Heart right ventricle (tissue), 16 donors: ENCODE measurements at regions not wholly inside any gene's neighbourhood (a gene's known extent, or its start where the extent isn't known, plus 50 kb on each side); places are given as distances from the start of the nearest gene placed in this dataset.

ENCODE experiments used
- ATAC-seq, 8 donors: fragments of 200-7000 bp; cut with Tn5 transposase; one replicate each; pipeline ENCODE4 v1.9.1; 2020; ENCODE audit warnings: mild to moderate bottlenecking in 8 of 8, moderate library complexity in 8 of 8, moderate number of reproducible peaks in 1 of 8
- DNase-seq, 2 donors: peaks; one replicate each; pipeline ENCODE4 v3.0.0-alpha.2; 2020
- H3K27ac ChIP-seq, 10 donors: fragments of 200-600 bp; sonication (generic) in 2 of 10; one replicate each; pipeline versions ENCODE4 v1.5.0 to v1.8.0; 2020 to 2022; ENCODE audit warnings: mild to moderate bottlenecking in 3 of 10
- H3K27me3 ChIP-seq, 7 donors: fragments of 200-600 bp; one replicate each; pipeline ENCODE4 v1.8.0; 2021 to 2022; ENCODE audit warnings: mild to moderate bottlenecking in 2 of 7
- H3K36me3 ChIP-seq, 9 donors: fragments of 200-600 bp; sonication (generic) in 1 of 9; one replicate each; pipeline versions ENCODE4 v1.5.0 to v1.8.0; 2020 to 2022; ENCODE audit warnings: mild to moderate bottlenecking in 2 of 9
- H3K4me1 ChIP-seq, 9 donors: fragments of 200-600 bp; sonication (generic) in 1 of 9; one replicate each; pipeline versions ENCODE4 v1.5.0 to v1.8.0; 2020 to 2022; ENCODE audit warnings: mild to moderate bottlenecking in 4 of 9
- H3K4me3 ChIP-seq, 10 donors: fragments of 200-600 bp; sonication (generic) in 2 of 10; one replicate each; pipeline versions ENCODE4 v1.5.0 to v1.8.0; 2020 to 2022; ENCODE audit warnings: mild to moderate bottlenecking in 7 of 10, moderate library complexity in 2 of 10
- H3K9me3 ChIP-seq, 11 donors: fragments of 200-600 bp in 10 of 11; sonication (generic) in 2 of 11; one replicate each; pipeline versions ENCODE4 v1.5.0 to v1.8.0; 2013 to 2022; ENCODE audit warnings: mild to moderate bottlenecking in 2 of 11, control low read depth in 1 of 11, moderate library complexity in 1 of 11
- CTCF ChIP-seq, 9 donors: fragments of 200-600 bp; sonication (generic) in 2 of 9; IDR thresholded peaks; one replicate each; pipeline versions ENCODE4 v1.5.0 to v1.8.0; 2021 to 2022; ENCODE audit warnings: antibody characterized with exemption in 9 of 9, mild to moderate bottlenecking in 5 of 9, moderate library complexity in 1 of 9
- WGBS, 2 donors: extraction: QIAGEN DNeasy Blood & Tissue Kit; methylation state at CpG; one replicate each; pipeline ENCODE4 v1.1.7; 2013; ENCODE audit warnings: inconsistent platforms in 1 of 2; 5-methylcytosine and 5-hydroxymethylcytosine counted together
- intact Hi-C, 10 donors: fragments of 100-400 bp; cut with DNase I; formaldehyde crosslinking; loops; one replicate each; pipeline versions ENCODE4 v1.11.1 to v1.14.2; 2022
- donor health status: Arrhythmogenic right ventricular cardiomyopathy.
- donor health status: ischemic (EF 13 %, LVEDD 7.1; RV severe dilation, severe dysfunction).
- donor health status: healthy with polysubstance abuse.
- donor health status: DM: no; HTN: yes; CAD: no.
- donor health status: DM: no; HTN: no; CAD: no.
- donor health status: ischemic (EF 25% LVEDD 6.9; RV normal size, moderate dysfunction).
- donor health status: ischemic (EF 25% LVEDD 5.7; RV mildly dilated, moderate dysfunction).
- donor health status: healthy.
- donor health status: DM: yes; HTN: yes; CAD: no.
- donor health status: Ischemic cardiomyopathy.
- donor health status: ischemic (EF 35%, LVEDD 5.7; RV mildly dilated, moderate dysfunction).
- donor health status: nonischemic (EF 11% LVEDD 7.7; RV severe dilation, severe dysfunction).
- donor health status: DM: yes; HTN: yes; CAD: no.
- donor health status: PGD.
- donor health status: ischemic (EF 29% LVEDD 5.4; RV normal size, mild dysfunction).
- donor health status: nonischemic (EF 23%, LVEDD 6.1; RV moderate dilation, normal function).

- no peak overlapping the region for H3K4me3 ChIP-seq
- H3K36me3 ChIP-seq = no peaks in the 10 kb centered on the region
- H3K4me1 ChIP-seq = no peaks in the 10 kb centered on the region
- no peaks in the 10 kb centered on the region for H3K27me3 ChIP-seq
- TF ChIP-seq CTCF (IDR thresholded peaks at IDR 0.05) = no peak
- ATAC-seq (no peak), DNase-seq (no peak)
- intact Hi-C loops = no loop called here
- H3K27ac ChIP-seq = no peak overlapping the region
- WGBS, 2 donors = 88 to 96% methylated on average over 1 of the region's 1 CpG
- H3K9me3 ChIP-seq = no peaks in the 10 kb centered on the region
Measured at GRCh38 chr7:116089293-116089692, 58.7 kb upstream of the TFEC start.

- Histone ChIP-seq H3K27me3 (no peaks in the 10 kb centered on the region), H3K4me3 (no peak overlapping the region), H3K27ac (no peak overlapping the region), H3K9me3 (no peaks in the 10 kb centered on the region), H3K4me1 (peaks cover 0 to 9% (median 0%) of the 10 kb centered on the region in 9 donors), H3K36me3 (no peaks in the 10 kb centered on the region)
- no peak for TF ChIP-seq CTCF (IDR thresholded peaks at IDR 0.05)
- no peak for DNase-seq
- 78 to 86% methylated on average over 4 of the region's 4 CpGs for WGBS, 2 donors
- intact Hi-C loops = no loop called here
- no peak for ATAC-seq
Measured at GRCh38 chr7:116093516-116094301, 63.1 kb upstream of the TFEC start.

- intact Hi-C loops = no loop called here
- 65 to 81% methylated on average over 2 of the region's 2 CpGs for WGBS, 2 donors
- Histone ChIP-seq H3K9me3 (no peaks in the 10 kb centered on the region), H3K27me3 (no peaks in the 10 kb centered on the region), H3K27ac (no peak overlapping the region), H3K4me1 (peaks cover 0 to 9% (median 0%) of the 10 kb centered on the region in 9 donors), H3K4me3 (no peak overlapping the region), H3K36me3 (no peaks in the 10 kb centered on the region)
- TF ChIP-seq CTCF (IDR thresholded peaks at IDR 0.05) = no peak
- ATAC-seq (no peak), DNase-seq (no peak)
Measured at GRCh38 chr7:116095396-116095795, 64.8 kb upstream of the TFEC start.

- DNase-seq = no peak
- intact Hi-C loops = no loop called here
- no peaks in the 10 kb centered on the region for H3K36me3 ChIP-seq
- no peaks in the 10 kb centered on the region for H3K9me3 ChIP-seq
- no peak overlapping the region for H3K27ac ChIP-seq
- WGBS, 2 donors = 57 to 70% methylated on average over 4 of the region's 4 CpGs
- peaks cover 0 to 9% (median 0%) of the 10 kb centered on the region in 9 donors for H3K4me1 ChIP-seq
- no peak for ATAC-seq
- no peaks in the 10 kb centered on the region for H3K27me3 ChIP-seq
- TF ChIP-seq CTCF (IDR thresholded peaks at IDR 0.05) = peak in 2 of 9 donors; percentile 25 to 36
- H3K4me3 ChIP-seq = no peak overlapping the region
Measured at GRCh38 chr7:116097365-116098009, 66.9 kb upstream of the TFEC start.
